HUES6 (cell line): ENCODE measurements at regions not wholly inside any gene's neighbourhood (a gene's known extent, or its start where the extent isn't known, plus 50 kb on each side); places are given as distances from the start of the nearest gene placed in this dataset.

ENCODE experiments used
- H3K27ac ChIP-seq: 2 replicates; pipeline ENCODE4 v1.7.0; 2013; ENCODE audit warnings: low read depth, mild to moderate bottlenecking, low read length, inconsistent platforms
- H3K27me3 ChIP-seq: 2 replicates; pipeline ENCODE4 v1.6.1; 2013; ENCODE audit warnings: low read length; ENCODE audit not compliant: control insufficient read depth, insufficient read depth
- H3K36me3 ChIP-seq: 2 replicates; pipeline ENCODE4 v1.6.1; 2013; ENCODE audit warnings: low read length; ENCODE audit not compliant: control insufficient read depth, insufficient read depth
- H3K4me1 ChIP-seq: 2 replicates; pipeline ENCODE4 v1.6.1; 2013; ENCODE audit warnings: low read length; ENCODE audit not compliant: control insufficient read depth, insufficient read depth
- H3K4me3 ChIP-seq: 2 replicates; pipeline ENCODE4 v1.5.1; 2013; ENCODE audit warnings: low read depth, low read length
- H3K9ac ChIP-seq: one replicate; pipeline ENCODE4 v1.6.1; 2013; ENCODE audit warnings: mild to moderate bottlenecking, low read length
- H3K9me3 ChIP-seq: 2 replicates; pipeline ENCODE4 v1.6.1; 2013; ENCODE audit warnings: low read depth, low read length; ENCODE audit not compliant: control insufficient read depth, insufficient read depth

GRCh38 chr13:34808649-34809048 lies 133.4 kb upstream of the NBEA start:
- Histone ChIP-seq H3K9me3 (peaks cover 11% of the 10 kb centered on the region; the same call in 1 of the 2 replicates), H3K36me3 (no peaks in the 10 kb centered on the region), H3K4me1 (no peaks in the 10 kb centered on the region), H3K4me3 (no peak overlapping the region), H3K27me3 (no peaks in the 10 kb centered on the region), H3K9ac (no peak overlapping the region), H3K27ac (no peak overlapping the region)

DNA sequence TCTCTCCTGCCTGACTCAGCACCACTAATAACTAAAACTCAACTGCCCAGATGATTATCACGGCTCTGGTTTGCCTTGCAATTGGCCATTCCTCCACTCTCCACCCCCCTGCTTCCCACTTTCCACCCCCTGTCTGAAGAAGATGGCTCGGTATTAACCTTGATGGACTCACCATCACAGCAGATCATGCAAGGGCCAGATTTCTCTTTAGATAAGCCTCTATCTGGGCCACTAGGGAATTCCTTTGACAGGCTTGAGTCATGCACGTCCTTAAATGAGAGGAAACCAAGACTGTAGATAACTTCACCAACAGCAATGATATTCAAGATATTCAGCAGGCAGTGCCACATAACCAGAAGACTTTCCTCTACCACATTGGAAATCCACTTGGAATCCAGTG lies 131.1 kb upstream of the NBEA start:
- Histone ChIP-seq H3K9me3 (peaks cover 12% of the 10 kb centered on the region; the same call in 1 of the 2 replicates), H3K9ac (no peak overlapping the region), H3K36me3 (no peaks in the 10 kb centered on the region), H3K4me3 (no peak overlapping the region), H3K4me1 (peaks cover 6% of the 10 kb centered on the region), H3K27me3 (no peaks in the 10 kb centered on the region), H3K27ac (no peak overlapping the region)

- no peak overlapping the region for H3K9ac ChIP-seq
- H3K9me3 ChIP-seq, result peaks cover 12% of the 10 kb centered on the region; the same call in 1 of the 2 replicates
- no peak overlapping the region for H3K4me3 ChIP-seq
- peaks cover 19% of the 10 kb centered on the region for H3K4me1 ChIP-seq
- H3K27me3 ChIP-seq, result no peaks in the 10 kb centered on the region
- peak overlapping the region; percentile 11; the same call in 1 of the 2 replicates for H3K27ac ChIP-seq
- H3K36me3 ChIP-seq, result no peaks in the 10 kb centered on the region
Observed at GRCh38 chr13:34815526-34815925, 126.5 kb upstream of the NBEA start.

GRCh38 chr13:34816245-34816884 lies 125.7 kb upstream of the NBEA start:
- no peaks in the 10 kb centered on the region for H3K27me3 ChIP-seq
- no peaks in the 10 kb centered on the region for H3K36me3 ChIP-seq
- H3K9ac ChIP-seq, result no peak overlapping the region
- peaks cover 12% of the 10 kb centered on the region; the same call in 1 of the 2 replicates for H3K9me3 ChIP-seq
- H3K27ac ChIP-seq, result no peak overlapping the region
- H3K4me1 ChIP-seq, result peaks cover 19% of the 10 kb centered on the region
- no peak overlapping the region for H3K4me3 ChIP-seq

- H3K9ac ChIP-seq, result no peak overlapping the region
- peaks cover 12% of the 10 kb centered on the region; the same call in 1 of the 2 replicates for H3K9me3 ChIP-seq
- H3K4me3 ChIP-seq, result no peak overlapping the region
- H3K4me1 ChIP-seq, result peaks cover 19% of the 10 kb centered on the region
- no peaks in the 10 kb centered on the region for H3K27me3 ChIP-seq
- no peaks in the 10 kb centered on the region for H3K36me3 ChIP-seq
- no peak overlapping the region for H3K27ac ChIP-seq
Observed at GRCh38 chr13:34816908-34817665, 125.0 kb upstream of the NBEA start.

DNA sequence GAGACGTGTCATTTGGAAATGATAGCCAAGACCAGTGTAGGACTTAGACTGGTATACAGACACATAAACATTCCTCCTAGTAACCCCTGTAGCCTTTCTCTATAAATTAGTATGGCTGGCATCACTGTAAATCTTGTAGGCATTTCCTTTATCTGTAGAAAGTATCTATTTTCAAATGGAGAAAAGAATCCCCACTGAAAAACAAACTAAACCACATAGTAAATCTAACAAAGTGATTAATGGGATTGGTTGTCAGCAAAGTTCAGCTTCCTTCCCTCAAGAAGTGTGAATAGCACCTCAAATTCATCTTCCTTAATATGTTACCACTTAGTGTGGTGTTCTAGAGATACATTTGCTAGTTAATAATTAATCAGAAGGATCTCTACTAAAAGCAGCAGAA lies 119.4 kb upstream of the NBEA start:
- H3K4me1 ChIP-seq, result no peaks in the 10 kb centered on the region
- H3K36me3 ChIP-seq, result no peaks in the 10 kb centered on the region
- no peak overlapping the region for H3K4me3 ChIP-seq
- H3K27me3 ChIP-seq, result no peaks in the 10 kb centered on the region
- H3K9ac ChIP-seq, result no peak overlapping the region
- no peak overlapping the region for H3K27ac ChIP-seq
- no peaks in the 10 kb centered on the region for H3K9me3 ChIP-seq

DNA sequence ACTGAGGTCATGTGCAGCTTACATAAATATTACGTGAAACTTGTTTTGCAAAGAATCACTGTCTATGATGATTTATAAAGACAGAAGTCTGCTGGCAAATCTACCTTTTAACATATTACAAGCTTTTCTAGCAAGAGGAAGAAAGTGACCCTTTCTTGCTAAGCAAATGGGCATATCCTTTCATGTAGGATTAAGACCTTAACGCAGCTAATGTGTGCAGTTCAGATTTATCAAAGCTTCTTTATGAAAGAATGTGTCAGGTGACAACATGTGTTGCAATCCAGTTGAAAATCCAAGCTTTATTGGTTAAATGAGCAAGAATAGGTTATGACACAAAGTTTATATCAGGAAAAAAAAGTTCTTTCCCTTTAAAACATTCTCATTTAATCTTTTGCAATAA lies 115.6 kb upstream of the NBEA start:
- Histone ChIP-seq H3K9ac (no peak overlapping the region), H3K36me3 (no peaks in the 10 kb centered on the region), H3K4me3 (no peak overlapping the region), H3K27ac (no peak overlapping the region), H3K27me3 (no peaks in the 10 kb centered on the region), H3K4me1 (no peaks in the 10 kb centered on the region), H3K9me3 (no peaks in the 10 kb centered on the region)

- Histone ChIP-seq H3K9me3 (peaks cover 9% of the 10 kb centered on the region; the same call in 1 of the 2 replicates), H3K4me1 (no peaks in the 10 kb centered on the region), H3K27me3 (no peaks in the 10 kb centered on the region), H3K4me3 (no peak overlapping the region), H3K36me3 (no peaks in the 10 kb centered on the region), H3K27ac (no peak overlapping the region), H3K9ac (no peak overlapping the region)
Observed at GRCh38 chr13:34833562-34834182, 108.4 kb upstream of the NBEA start.

DNA sequence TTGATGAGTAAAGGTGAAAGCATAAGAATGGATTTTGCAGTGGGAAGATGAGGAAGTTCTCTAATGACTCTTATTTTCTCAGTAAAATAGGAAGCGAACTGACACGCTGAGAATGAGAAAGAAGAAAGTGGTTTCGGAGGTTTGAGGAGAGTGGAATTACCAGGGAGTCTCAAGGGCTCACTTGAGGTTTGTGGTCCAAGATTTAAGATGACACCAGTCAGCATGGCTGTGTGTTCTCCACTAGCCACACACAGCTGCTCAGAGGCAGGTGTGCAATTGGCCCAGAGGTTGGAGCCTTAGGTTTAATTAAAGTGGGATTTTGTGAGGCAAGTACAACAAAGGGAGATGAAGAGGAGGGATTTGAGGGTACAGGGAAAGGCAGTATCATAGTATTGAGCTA lies 99.6 kb upstream of the NBEA start:
- H3K9ac ChIP-seq, result no peak overlapping the region
- H3K36me3 ChIP-seq, result no peaks in the 10 kb centered on the region
- H3K4me1 ChIP-seq, result no peaks in the 10 kb centered on the region
- no peak overlapping the region for H3K4me3 ChIP-seq
- no peaks in the 10 kb centered on the region for H3K9me3 ChIP-seq
- no peaks in the 10 kb centered on the region for H3K27me3 ChIP-seq
- H3K27ac ChIP-seq, result no peak overlapping the region

DNA sequence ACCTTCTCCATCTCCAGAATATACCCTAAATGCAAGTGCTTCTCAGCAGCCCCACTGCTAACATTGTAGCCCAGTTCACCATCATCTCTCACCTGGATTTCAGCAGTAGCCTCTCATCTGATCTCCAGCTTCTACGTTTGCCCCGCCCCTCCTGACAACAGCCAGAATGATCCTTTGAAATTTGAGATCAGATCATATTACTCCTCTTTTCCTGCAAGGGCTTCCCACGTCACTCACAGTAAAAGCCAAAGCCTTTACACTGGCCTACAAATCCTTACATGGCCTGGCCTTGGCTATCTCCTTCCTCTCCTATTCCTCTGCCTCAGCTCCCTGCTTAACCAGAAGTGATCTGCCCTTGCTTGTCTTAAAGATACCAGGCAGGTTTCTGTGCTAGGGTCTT lies 94.3 kb upstream of the NBEA start:
- no peak overlapping the region for H3K9ac ChIP-seq
- peaks cover 6% of the 10 kb centered on the region; the same call in 1 of the 2 replicates for H3K4me1 ChIP-seq
- H3K27me3 ChIP-seq, result no peaks in the 10 kb centered on the region
- no peak overlapping the region for H3K27ac ChIP-seq
- no peaks in the 10 kb centered on the region for H3K9me3 ChIP-seq
- no peak overlapping the region for H3K4me3 ChIP-seq
- no peaks in the 10 kb centered on the region for H3K36me3 ChIP-seq

GRCh38 chr13:34849406-34849805 lies 92.7 kb upstream of the NBEA start:
- Histone ChIP-seq H3K4me3 (no peak overlapping the region), H3K27ac (no peak overlapping the region), H3K36me3 (no peaks in the 10 kb centered on the region), H3K27me3 (no peaks in the 10 kb centered on the region), H3K9ac (no peak overlapping the region), H3K4me1 (peaks cover 6% of the 10 kb centered on the region; the same call in 1 of the 2 replicates), H3K9me3 (no peaks in the 10 kb centered on the region)
